GM12864 (cell line): ENCODE measurements at regions not wholly inside any gene's neighbourhood (a gene's known extent, or its start where the extent isn't known, plus 50 kb on each side); places are given as distances from the start of the nearest gene placed in this dataset.
"Not testable (repeated sequence)": the region's sequence is repeated elsewhere in the genome, so short reads cannot be mapped to it uniquely, and the experiment has no call there.

Experiments
- DNase-seq: peaks from one replicate; pipeline ENCODE4 v3.0.0-alpha.2; 2011; ENCODE audit warnings: low read depth
- H3K4me3 ChIP-seq: 2 replicates; pipeline ENCODE4 v1.5.1; 2011; ENCODE audit warnings: mild to moderate bottlenecking, low read depth, low read length, control low read depth
- TF ChIP-seq, protein P1 (sequence below): IDR thresholded peaks from 2 replicates; pipeline ENCODE4 v1.5.1; 2011; ENCODE audit warnings: low read depth, mild to moderate bottlenecking, moderate library complexity, low read length, control low read depth, inconsistent platforms; ENCODE audit errors: missing control alignments

DNA sequence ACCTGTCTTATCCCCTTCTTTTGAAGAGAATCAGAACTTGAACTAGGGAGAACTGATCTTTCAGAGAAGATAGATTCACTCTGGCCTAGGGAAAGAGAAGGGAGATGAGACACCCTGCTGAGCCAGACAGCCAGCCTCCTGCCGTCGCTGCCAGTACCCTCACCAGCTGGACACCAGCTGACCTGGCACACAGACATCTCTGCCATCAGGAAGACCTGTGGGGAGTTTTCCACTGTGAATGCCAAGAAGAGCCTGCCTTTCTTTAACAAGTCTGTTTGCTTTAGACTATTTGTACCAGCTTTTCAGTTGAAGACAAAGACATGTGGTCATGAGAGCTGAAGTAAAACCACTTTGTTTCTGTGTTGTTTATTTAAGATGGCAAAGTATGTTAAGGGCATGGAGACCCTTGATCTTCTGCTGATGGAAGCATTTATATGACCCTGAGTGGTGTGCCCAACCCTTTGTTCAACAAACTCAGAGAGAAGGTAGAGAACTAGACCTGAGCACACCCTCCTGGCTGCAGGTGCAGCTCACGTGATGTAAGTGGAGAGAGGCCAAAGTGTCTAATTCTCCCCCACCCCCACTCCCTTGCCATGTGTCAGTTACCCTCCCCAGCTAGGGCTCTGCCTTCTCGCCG lies 82.3 kb upstream of the SLC24A3 start:
- no peak overlapping the region for H3K4me3 ChIP-seq
- TF ChIP-seq, protein P1, sequence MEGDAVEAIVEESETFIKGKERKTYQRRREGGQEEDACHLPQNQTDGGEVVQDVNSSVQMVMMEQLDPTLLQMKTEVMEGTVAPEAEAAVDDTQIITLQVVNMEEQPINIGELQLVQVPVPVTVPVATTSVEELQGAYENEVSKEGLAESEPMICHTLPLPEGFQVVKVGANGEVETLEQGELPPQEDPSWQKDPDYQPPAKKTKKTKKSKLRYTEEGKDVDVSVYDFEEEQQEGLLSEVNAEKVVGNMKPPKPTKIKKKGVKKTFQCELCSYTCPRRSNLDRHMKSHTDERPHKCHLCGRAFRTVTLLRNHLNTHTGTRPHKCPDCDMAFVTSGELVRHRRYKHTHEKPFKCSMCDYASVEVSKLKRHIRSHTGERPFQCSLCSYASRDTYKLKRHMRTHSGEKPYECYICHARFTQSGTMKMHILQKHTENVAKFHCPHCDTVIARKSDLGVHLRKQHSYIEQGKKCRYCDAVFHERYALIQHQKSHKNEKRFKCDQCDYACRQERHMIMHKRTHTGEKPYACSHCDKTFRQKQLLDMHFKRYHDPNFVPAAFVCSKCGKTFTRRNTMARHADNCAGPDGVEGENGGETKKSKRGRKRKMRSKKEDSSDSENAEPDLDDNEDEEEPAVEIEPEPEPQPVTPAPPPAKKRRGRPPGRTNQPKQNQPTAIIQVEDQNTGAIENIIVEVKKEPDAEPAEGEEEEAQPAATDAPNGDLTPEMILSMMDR = no peak
- no peak for DNase-seq

DNA sequence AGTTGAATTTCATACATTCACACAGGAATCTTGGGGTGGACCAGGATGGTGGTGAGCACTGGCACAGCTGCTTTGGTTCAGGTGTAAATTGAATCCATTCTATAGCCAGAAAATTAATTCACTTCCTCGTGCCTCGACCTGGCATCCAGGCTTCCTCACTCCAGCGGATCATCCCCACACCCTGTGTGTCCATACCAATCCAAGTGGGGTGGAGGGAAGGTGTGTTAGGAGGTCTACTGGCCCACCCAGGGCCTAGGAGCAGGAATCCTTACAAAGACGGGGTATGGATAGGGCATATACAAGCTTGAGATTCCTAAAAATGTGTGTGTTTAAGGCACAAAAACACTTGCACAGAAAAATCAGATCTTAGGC lies 81.8 kb upstream of the SLC24A3 start:
- H3K4me3 ChIP-seq = no peak overlapping the region
- no peak for DNase-seq
- TF ChIP-seq, protein P1 = no peak

DNA sequence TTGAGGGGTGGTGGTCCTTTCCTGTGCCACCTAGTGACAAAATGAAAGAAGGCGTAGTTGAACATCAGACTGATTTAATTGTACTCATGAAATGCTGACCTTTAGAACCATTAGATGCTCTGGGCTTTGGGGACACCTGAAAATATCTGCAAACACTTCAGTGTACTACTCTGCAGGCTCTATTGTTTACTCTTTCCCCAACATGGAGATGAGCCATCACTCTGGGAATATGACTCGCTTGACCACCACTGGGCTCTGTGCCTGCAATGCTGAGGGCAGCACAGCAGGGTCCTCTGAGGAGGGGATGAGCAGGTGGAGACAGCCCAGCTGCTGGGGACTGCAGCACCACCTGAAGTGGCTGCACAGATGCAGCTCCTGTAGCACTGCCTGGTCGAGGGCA lies 74.8 kb upstream of the SLC24A3 start:
- H3K4me3 ChIP-seq = no peak overlapping the region
- TF ChIP-seq, protein P1 = no peak
- no peak for DNase-seq

DNA sequence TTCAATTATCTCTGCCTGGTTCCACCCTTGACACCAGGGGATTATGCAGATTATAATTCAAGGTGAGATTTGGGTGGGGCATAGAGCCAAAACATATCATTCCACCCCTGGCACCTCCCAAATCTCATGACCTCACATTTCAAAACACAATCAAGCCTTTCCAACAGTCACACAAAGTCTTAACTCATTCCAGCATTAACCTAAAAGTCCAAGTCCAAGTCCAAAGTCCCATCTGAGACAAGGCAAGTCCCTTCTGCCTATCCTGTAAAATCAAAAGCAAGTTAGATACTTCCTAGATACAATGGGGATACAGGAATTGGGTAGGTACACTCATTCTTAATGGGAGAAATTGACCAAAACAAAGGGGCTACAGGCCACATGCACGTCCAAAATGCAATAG lies 73.7 kb upstream of the SLC24A3 start:
- DNase-seq = no peak
- H3K4me3 ChIP-seq = no peak overlapping the region
- TF ChIP-seq, protein P1 = no peak

DNA sequence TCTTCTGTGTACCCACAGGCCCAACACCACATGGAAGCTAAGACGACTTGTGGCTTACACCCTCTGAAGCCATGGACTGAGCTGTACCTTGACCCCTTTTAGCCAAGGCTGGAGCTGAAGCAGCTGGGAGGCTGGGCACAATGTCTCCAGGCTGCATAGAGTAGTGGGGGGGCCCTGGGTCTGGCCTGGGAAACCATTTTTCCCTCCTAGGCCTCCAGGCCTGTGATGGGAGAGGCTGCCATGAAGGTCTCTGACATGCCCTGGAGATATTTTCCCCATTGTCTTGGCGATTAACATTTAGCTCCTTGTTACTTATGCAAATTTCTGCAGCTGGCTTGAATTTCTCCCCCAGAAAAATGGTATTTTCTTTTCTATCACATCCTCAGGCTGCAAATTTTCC lies 72.9 kb upstream of the SLC24A3 start:
- H3K4me3 ChIP-seq, DNase-seq: not testable (repeated sequence)

DNA sequence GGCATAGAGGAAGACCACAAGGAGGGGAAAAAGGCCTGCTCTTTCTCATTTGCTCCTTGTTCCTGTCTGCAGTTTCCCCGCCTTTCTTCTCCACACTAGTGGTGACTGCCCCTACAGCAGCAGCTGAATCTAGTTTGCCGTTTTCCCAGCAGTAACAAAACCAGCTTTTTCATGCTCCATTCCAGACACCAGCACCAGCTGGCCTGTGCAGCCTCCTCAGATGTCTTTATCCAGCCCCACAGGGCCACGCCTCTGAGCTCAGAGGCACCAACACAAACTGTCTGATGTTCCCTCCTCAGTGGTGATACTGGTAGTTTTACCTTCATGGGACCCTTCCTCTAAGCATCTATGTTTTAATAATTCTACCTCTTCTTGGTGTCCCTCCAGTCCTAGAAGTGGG lies 70.4 kb upstream of the SLC24A3 start:
- DNase-seq = no peak
- no peak overlapping the region for H3K4me3 ChIP-seq
- TF ChIP-seq, protein P1 = no peak

DNA sequence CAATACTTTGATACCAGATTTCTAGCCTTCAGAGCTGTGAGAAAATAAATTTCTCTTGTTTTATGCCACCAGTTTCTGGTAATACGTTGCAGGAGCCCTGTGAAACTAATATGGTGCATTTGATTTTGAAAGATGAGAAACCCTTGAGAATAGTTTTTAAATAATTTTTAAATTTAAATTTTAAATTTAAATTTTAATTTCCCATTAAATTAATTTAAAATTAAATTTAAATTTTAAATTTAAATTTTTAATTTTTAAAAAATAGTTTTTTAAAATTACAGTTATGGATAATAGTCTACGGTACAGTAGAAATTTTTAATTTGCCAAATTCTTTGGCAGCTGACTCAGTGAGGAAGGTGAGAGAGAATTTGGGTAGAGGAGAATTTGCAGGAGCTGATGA lies 68.6 kb upstream of the SLC24A3 start:
- DNase-seq = no peak
- no peak overlapping the region for H3K4me3 ChIP-seq
- TF ChIP-seq, protein P1 = no peak
